ENCODE measurements at regions not wholly inside any gene's neighbourhood (a gene's known extent, or its start where the extent isn't known, plus 50 kb on each side); places are given as distances from the start of the nearest gene placed in this dataset.

GRCh38 chr2:157056200-157056676, 201.3 kb upstream of the GALNT5 start:
- TF ChIP-seq POLR2A (IDR thresholded peaks at IDR 0.05; ENCODE audit: low read length) = no peak
- no peak for TF ChIP-seq GATA1 (IDR thresholded peaks at IDR 0.05; ENCODE audit: low read depth, low read length)

Data from erythroblast (primary cell).